SIG-M5 treated with dmso at 0.1 percent for 504 hours (cell line): ENCODE measurements at regions not wholly inside any gene's neighbourhood (a gene's known extent, or its start where the extent isn't known, plus 50 kb on each side); places are given as distances from the start of the nearest gene placed in this dataset.
A peak's percentile ranks its signal among the peaks of the same experiment; 100 is the strongest.

Experiments
- DNase-seq: peaks from one replicate; lab custom pipeline; 2025; ENCODE audit not compliant: unreplicated experiment; lab: John Stamatoyannopoulos, UW

DNA sequence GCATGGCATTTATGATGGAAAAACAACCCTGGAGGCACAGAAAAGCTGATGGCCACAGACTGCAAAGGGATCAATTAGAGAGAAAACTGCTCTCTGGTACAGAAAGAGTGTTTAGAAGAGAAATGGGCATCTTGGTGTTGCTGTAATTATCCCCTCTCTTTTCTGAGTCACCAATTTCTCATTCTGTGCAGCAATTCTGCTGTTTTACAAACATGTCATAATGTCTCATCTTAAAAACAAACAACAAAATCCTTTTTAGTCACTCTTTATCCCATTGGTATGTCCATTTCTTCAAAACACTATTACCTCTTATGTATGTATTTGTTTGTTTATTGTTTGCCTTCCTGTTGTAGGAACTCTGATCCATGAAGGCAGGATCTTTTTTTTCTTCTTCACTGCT is 73.9 kb upstream of the HK2 start:
- DNase-seq = no peak

GRCh38 chr2:74760875-74761630 is 72.9 kb upstream of the HK2 start:
- no peak for DNase-seq

DNA sequence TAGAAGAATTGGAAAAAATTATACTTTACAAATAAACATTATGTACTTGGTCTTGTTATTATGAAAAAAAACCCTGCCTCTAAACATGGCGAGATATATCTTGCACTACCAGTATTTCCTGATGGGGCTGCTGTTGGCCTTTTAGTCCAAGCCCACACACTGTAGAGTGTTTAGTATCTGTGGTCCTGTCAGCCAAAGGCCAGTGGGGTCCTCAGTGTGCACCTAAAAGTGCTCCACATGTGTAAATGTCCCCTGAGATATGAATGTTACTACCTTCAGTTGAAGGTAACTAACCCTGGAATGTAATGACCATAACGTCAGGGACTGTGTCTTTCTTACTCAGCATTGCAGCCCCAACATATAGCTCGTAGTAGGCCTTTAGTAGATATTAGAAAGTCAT is 71.1 kb upstream of the HK2 start:
- DNase-seq = no peak

- no peak for DNase-seq
Measured at GRCh38 chr2:74763962-74764428, 69.9 kb upstream of the HK2 start.

GRCh38 chr2:74764429-74765272 is 69.3 kb upstream of the HK2 start:
- DNase-seq = peak; percentile 44

GRCh38 chr2:74766780-74767179 is 67.1 kb upstream of the HK2 start:
- no peak for DNase-seq

GRCh38 chr2:74767618-74768017 is 66.3 kb upstream of the HK2 start:
- no peak for DNase-seq

- DNase-seq = no peak
Measured at GRCh38 chr2:74768401-74768914, 65.5 kb upstream of the HK2 start.

- DNase-seq = no peak
Measured at GRCh38 chr2:74772046-74772445, 61.9 kb upstream of the HK2 start.

DNA sequence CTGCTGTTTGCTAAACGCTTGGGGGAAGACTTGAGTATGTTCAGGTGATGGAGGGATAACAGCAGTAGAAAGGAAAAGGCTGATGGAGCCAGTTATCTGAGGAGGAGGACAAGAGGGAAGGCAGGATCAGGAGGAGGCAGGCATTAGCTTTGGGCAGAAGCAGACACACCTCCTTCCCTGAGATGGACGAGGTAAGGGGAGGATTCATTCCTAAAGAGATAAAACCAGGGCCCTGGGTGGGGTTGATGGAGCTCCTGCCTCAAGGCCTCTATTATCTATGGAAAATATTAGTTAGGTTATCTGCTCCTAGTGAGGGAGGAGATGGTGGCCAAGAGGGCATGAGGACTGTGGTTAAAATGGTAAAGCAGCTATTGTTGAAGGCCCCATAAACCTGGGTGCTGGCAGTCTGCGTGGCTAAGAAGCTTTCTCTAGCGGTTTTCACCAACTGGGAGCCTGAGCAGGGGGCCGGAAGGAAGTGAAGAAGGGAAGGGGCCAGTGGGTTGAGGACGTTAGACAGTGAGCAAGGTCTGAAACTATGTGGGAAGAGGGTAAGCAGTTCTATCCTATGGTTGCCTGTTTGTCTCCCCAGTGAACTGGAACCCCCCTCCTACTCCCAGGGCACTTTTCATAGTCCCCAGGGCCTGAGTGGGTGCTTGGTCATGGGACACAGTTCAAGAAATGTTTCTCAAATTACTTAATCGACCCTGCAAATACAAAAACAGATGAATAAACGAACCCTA is 56.6 kb upstream of the HK2 start:
- no peak for DNase-seq

DNA sequence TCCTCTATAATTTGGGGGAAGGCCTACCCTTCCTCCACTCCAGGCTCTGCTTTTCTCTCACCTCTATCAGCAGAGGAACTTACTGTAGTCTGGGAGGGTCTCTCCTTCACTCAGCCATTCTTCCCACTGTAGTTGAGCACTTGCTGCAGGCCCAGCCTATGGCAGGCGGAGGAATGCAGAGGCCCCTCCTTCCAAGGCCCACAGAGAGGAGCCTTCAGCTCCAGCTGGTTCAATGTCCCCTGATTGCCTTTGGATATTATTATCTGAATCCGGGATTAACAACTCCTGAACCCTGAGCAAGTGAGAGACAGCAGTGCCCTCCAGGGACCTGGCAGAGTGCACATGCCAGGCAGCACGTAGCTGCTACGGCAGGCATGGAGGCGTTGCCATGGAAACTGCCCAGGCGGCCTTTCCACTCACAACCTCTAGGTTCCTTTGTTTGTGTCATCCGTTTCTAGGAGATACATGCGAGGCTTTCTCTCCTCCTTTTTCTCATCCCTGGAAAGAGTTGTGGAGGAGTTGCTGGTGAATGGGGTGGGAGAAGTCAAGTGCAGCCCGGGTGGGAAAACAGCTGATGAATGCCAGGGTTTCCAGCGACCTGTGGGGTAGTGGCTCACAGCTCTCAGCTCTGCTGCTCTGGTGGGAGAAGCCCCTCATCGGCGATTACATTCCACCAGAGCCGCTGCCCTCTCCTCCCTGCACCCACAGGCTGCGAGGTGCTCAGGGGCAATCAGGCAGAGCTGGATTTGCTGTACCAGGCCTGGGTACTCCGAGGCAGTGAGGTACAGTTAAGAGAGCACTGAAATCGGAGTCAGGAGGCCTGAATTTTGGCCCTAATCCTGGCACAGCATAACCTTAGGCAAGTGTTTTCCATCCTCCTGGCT is 55.3 kb upstream of the HK2 start:
- DNase-seq = no peak

- no peak for DNase-seq
Measured at GRCh38 chr2:74779265-74779558, 54.7 kb upstream of the HK2 start.

GRCh38 chr2:74779587-74780135 is 54.3 kb upstream of the HK2 start:
- no peak for DNase-seq
